GM12878 (cell line): ENCODE measurements at regions not wholly inside any gene's neighbourhood (a gene's known extent, or its start where the extent isn't known, plus 50 kb on each side); places are given as distances from the start of the nearest gene placed in this dataset.

Source experiments
- ATAC-seq: fragments of 200-7000 bp; cut with Tn5 transposase; 3 replicates; pipeline ENCODE4 v1.9.1; 2020; ENCODE audit warnings: mild to moderate bottlenecking, moderate library complexity
- BruUV-seq: library from RNA; stranded (reverse); fragments of 400-500 nt; replicated peaks from 2 replicates; lab custom pipeline; 2021; lab: Mats Ljungman, UMichigan
- CTCF ChIA-PET: fragments of 300-600 bp; sonication (Branson Sonifier 250); formaldehyde crosslinking; extraction: SDS; loops from one replicate; lab custom pipeline; 2021; ENCODE audit warnings: inconsistent platforms; lab: Yijun Ruan, JAX
- POLR2A ChIA-PET: fragments of 350-600 bp; formaldehyde crosslinking; extraction: SDS; loops from one replicate; lab custom pipeline; 2021; ENCODE audit warnings: inconsistent platforms; lab: Charles Lee
- RAD21 ChIA-PET: fragments of 300-600 bp; sonication (Branson Sonifier 250); formaldehyde crosslinking; loops from one replicate; lab custom pipeline; 2023; ENCODE audit warnings: antibody characterized with exemption; ENCODE audit not compliant: unreplicated experiment; lab: Charles Lee
- SMC1A ChIA-PET: fragments of 300-600 bp; sonication (Branson Sonifier 250); formaldehyde crosslinking; loops from one replicate; lab custom pipeline; 2023; ENCODE audit not compliant: unreplicated experiment, uncharacterized antibody; lab: Charles Lee
- DNase-seq: peaks from one replicate; pipeline ENCODE4 v3.0.0-alpha.2; 2011; ENCODE audit warnings: low read depth, low spot score
- FAIRE-seq: peaks from 3 replicates; lab custom pipeline; 2011; peaks lifted over from hg19 to GRCh38; lab: Jason Lieb, UNC
- H2AFZ ChIP-seq: 2 replicates; pipeline ENCODE4 v1.6.0; 2011; ENCODE audit warnings: low read depth, low read length, control low read depth; ENCODE audit not compliant: control insufficient read depth
- H3K27ac ChIP-seq: 2 replicates; pipeline ENCODE4 v1.5.1; 2011; ENCODE audit warnings: control low read depth; ENCODE audit not compliant: control insufficient read depth, insufficient read depth
- H3K27me3 ChIP-seq, 2 experiments: replicated peaks in 1 of 2; 2 replicates each; pipeline versions ENCODE4 v1.6.0 to v1.6.1; 2011; ENCODE audit warnings: low read length in 1 of 2; ENCODE audit not compliant: control insufficient read depth in 2 of 2, insufficient read depth in 2 of 2
- H3K36me3 ChIP-seq, 2 experiments: 2 replicates each; pipeline ENCODE4 v1.5.1; 2011; ENCODE audit warnings: low read length in 1 of 2; ENCODE audit not compliant: control insufficient read depth in 2 of 2, insufficient read depth in 2 of 2
- H3K4me1 ChIP-seq: 2 replicates; pipeline ENCODE4 v1.6.1; 2011; ENCODE audit warnings: mild to moderate bottlenecking, low read length, moderate library complexity, mixed read lengths; ENCODE audit not compliant: control insufficient read depth, insufficient read depth
- H3K4me2 ChIP-seq: 2 replicates; pipeline ENCODE4 v1.6.0; 2011; ENCODE audit warnings: control low read depth; ENCODE audit not compliant: control insufficient read depth, insufficient read depth
- H3K4me3 ChIP-seq: fragments of 200-600 bp; sonication (generic); 2 replicates; pipeline ENCODE4 v1.5.1; 2016
- H3K79me2 ChIP-seq: 2 replicates; pipeline ENCODE4 v1.6.0; 2011; ENCODE audit warnings: low read length; ENCODE audit not compliant: control insufficient read depth, insufficient read depth
- H3K9ac ChIP-seq: 2 replicates; pipeline ENCODE4 v1.8.0; 2011; ENCODE audit warnings: low read length, control low read depth, mixed read lengths; ENCODE audit not compliant: control insufficient read depth, insufficient read depth
- H3K9me3 ChIP-seq: replicated peaks from 3 replicates; pipeline ENCODE4 v1.5.1; 2011; ENCODE audit warnings: mild to moderate bottlenecking, low read length; ENCODE audit not compliant: control insufficient read depth, insufficient read depth
- H4K20me1 ChIP-seq: 2 replicates; pipeline ENCODE4 v1.6.0; 2011; ENCODE audit not compliant: control insufficient read depth, insufficient read depth
- CHD4 ChIP-seq: fragments of 200-600 bp; sonication (generic); IDR thresholded peaks from 2 replicates; pipeline ENCODE4 v1.6.1; 2016; ENCODE audit warnings: mild to moderate bottlenecking
- EGR1 ChIP-seq, 2 experiments: IDR thresholded peaks; 1 replicate in 1 of 2; 2 replicates in 1 of 2; pipeline ENCODE4 v1.6.1; 2011 to 2012; ENCODE audit warnings: low read depth in 2 of 2, low read length in 2 of 2, borderline replicate concordance in 1 of 2, mild to moderate bottlenecking in 1 of 2, moderate library complexity in 1 of 2
- HCFC1 ChIP-seq: fragments of 150-350 bp; IDR thresholded peaks from 2 replicates; pipeline ENCODE4 v1.6.1; 2014; ENCODE audit warnings: low read length
- MEF2A ChIP-seq: IDR thresholded peaks from 2 replicates; pipeline ENCODE4 v1.6.1; 2011; ENCODE audit warnings: low read depth, mild to moderate bottlenecking, low read length, moderate library complexity; ENCODE audit not compliant: insufficient read depth
- NFIC ChIP-seq: IDR thresholded peaks from 2 replicates; pipeline ENCODE4 v1.6.1; 2012; ENCODE audit warnings: low read depth, mild to moderate bottlenecking, inconsistent platforms, low read length, moderate library complexity
- NFYA ChIP-seq: IDR thresholded peaks from 2 replicates; pipeline ENCODE4 v1.6.1; 2011; ENCODE audit warnings: low read depth, mild to moderate bottlenecking, low read length, improper control_type of control experiment, borderline replicate concordance
- NFYB ChIP-seq: IDR thresholded peaks from 2 replicates; pipeline ENCODE4 v1.6.1; 2011; ENCODE audit warnings: low read depth, mild to moderate bottlenecking, low read length, improper control_type of control experiment, moderate library complexity; ENCODE audit not compliant: insufficient read depth
- NRF1 ChIP-seq: conservative IDR thresholded peaks from 2 replicates; pipeline ENCODE4 v1.6.1; 2011; ENCODE audit warnings: mild to moderate bottlenecking, low read depth, low read length, improper control_type of control experiment
- PML ChIP-seq: IDR thresholded peaks from 2 replicates; pipeline ENCODE4 v1.6.1; 2012; ENCODE audit warnings: low read length, inconsistent platforms
- POLR2AphosphoS2 ChIP-seq: IDR thresholded peaks from 2 replicates; pipeline ENCODE4 v1.6.1; 2011; ENCODE audit warnings: low read depth, mild to moderate bottlenecking, low read length, improper control_type of control experiment, moderate library complexity
- RFX5 ChIP-seq: IDR thresholded peaks from 2 replicates; pipeline ENCODE4 v1.6.1; 2011; ENCODE audit warnings: low read depth, low read length, improper control_type of control experiment
- SPI1 ChIP-seq: IDR thresholded peaks from 2 replicates; pipeline ENCODE4 v1.6.1; 2011; ENCODE audit warnings: low read depth, mild to moderate bottlenecking, low read length, moderate library complexity, borderline replicate concordance; ENCODE audit not compliant: insufficient read depth
- SRF ChIP-seq, 2 experiments: IDR thresholded peaks; 2 replicates each; pipeline ENCODE4 v1.6.1; 2011; ENCODE audit warnings: low read depth in 2 of 2, low read length in 2 of 2, mild to moderate bottlenecking in 1 of 2, moderate library complexity in 1 of 2
- TBL1XR1 ChIP-seq: IDR thresholded peaks from 2 replicates; pipeline ENCODE4 v1.6.1; 2012; ENCODE audit warnings: low read depth, low read length, improper control_type of control experiment
- ZNF207 ChIP-seq: fragments of 450-650 bp; IDR thresholded peaks from 2 replicates; pipeline ENCODE4 v1.6.1; 2014; ENCODE audit warnings: antibody characterized with exemption, mild to moderate bottlenecking, borderline replicate concordance
- ZNF24 ChIP-seq: fragments of 450-650 bp; IDR thresholded peaks from 2 replicates; pipeline ENCODE4 v1.6.1; 2017; ENCODE audit warnings: antibody characterized with exemption, mild to moderate bottlenecking
- WGBS: methylation state at CpG from one replicate; pipeline ENCODE4 v1.1.6; 2016; ENCODE audit warnings: low lambda C conversion rate; ENCODE audit not compliant: insufficient replicate concordance, insufficient coverage; ENCODE audit errors: missing lambda C conversion rate; 5-methylcytosine and 5-hydroxymethylcytosine counted together
- in situ Hi-C: fragments of 300-500 bp; cut with MboI; formaldehyde crosslinking; loops from 9 replicates; pipeline ENCODE4 v1.14.3; 2018; ENCODE audit warnings: mixed read lengths
- intact Hi-C: fragments of 100-400 bp; cut with micrococcal nuclease; formaldehyde crosslinking; loops from one replicate; pipeline ENCODE4 v1.14.2; 2022; ENCODE audit not compliant: unreplicated experiment

DNA sequence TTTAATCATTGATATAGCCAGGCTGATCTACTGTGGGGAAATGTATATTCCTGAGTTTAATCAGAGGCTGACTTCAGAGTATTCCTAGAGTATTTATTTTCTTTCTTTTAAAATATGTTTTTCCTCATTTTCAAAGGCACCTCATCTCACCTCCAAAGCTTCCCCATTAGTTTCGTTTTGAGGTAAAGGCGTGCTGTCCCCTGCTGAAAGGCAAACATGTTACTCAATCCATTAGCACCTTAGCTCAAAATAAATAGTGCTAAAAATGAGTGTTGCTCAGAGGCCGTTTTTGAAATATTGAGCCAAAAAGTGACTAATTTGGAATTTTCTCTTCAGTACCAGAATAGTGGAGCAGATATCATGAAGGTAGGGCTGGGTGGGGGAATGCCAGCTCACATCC, 386.2 kb downstream of the SOX11 start:
- Histone ChIP-seq H4K20me1 (no peaks in the 10 kb centered on the region), H3K36me3 (no peaks in the 10 kb centered on the region), H2AFZ (no peak overlapping the region), H3K27ac (no peak overlapping the region), H3K9ac (no peak overlapping the region), H3K27me3 (no peaks in the 10 kb centered on the region; a peak in 1 of 4 replicates), H3K9me3 (no peaks in the 10 kb centered on the region), H3K4me3 (no peak overlapping the region), H3K4me1 (no peaks in the 10 kb centered on the region), H3K79me2 (no peaks in the 10 kb centered on the region), H3K4me2 (no peak overlapping the region)
- in situ Hi-C loops, result no loop called here
- DNase-seq, result no peak
- CTCF ChIA-PET, result no interaction called here
- RAD21 ChIA-PET, result no interaction called here
- WGBS, result 2% methylated on average over 3 of the region's 3 CpGs
- POLR2A ChIA-PET, result no interaction called here
- intact Hi-C loops, result no loop called here
- BruUV-seq, result no TSS peak
- no peak for TF ChIP-seq PML
- no peak for TF ChIP-seq NRF1
- TF ChIP-seq NFIC, result 0 out of 2 replicates have a peak, but pooled peaks have one; percentile 27
- TF ChIP-seq MEF2A, result 0 out of 2 replicates have a peak, but pooled peaks have one; percentile 24
- TF ChIP-seq SRF (IDR thresholded peaks at IDR 0.05; ENCODE audit: low read depth in 2 of 2, low read length in 2 of 2), result no peak
- SMC1A ChIA-PET, result no interaction called here
- ATAC-seq, result no peak
- no peak for FAIRE-seq

DNA sequence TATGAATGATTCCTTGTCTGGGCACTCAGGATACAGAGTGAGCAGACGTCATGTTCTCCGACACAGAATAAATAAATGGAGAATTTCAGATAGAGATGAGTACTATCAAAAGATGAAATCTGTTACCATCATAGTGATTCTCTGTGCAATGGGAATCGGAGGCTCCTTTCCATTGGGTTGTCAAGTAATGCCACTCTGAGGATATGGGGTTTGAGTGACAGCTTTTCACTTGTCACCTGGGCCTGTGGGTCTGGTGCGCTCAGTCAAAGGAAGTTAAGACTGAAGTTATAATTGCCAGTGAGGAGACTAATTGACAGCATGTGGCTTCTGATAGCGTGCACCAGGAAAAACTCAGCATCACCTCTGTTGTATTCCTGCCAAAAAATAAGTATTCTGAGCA, 387.2 kb downstream of the SOX11 start:
- intact Hi-C loops, result no loop called here
- no peaks in the 10 kb centered on the region for H3K9me3 ChIP-seq
- no peak overlapping the region for H3K9ac ChIP-seq
- no TSS peak for BruUV-seq
- TF ChIP-seq SPI1, result no peak
- TF ChIP-seq ZNF24, result no peak
- no peak for TF ChIP-seq RFX5
- no peak for TF ChIP-seq HCFC1
- TF ChIP-seq CHD4, result no peak
- TF ChIP-seq NFYA, result no peak
- TF ChIP-seq NFYB, result no peak
- TF ChIP-seq TBL1XR1, result no peak
- no peak for TF ChIP-seq EGR1 (IDR thresholded peaks at IDR 0.05; ENCODE audit: borderline replicate concordance in 1 of 2, low read depth in 2 of 2, low read length in 2 of 2)
- TF ChIP-seq ZNF207, result no peak
- no peak for TF ChIP-seq POLR2AphosphoS2
- TF ChIP-seq, all 136 proteins: peak for 0
- no peak for DNase-seq
- POLR2A ChIA-PET, result no interaction called here
- no peaks in the 10 kb centered on the region for H3K79me2 ChIP-seq
- in situ Hi-C loops, result no loop called here
- WGBS, result 24% methylated on average over 5 of the region's 5 CpGs
- no peak overlapping the region for H3K27ac ChIP-seq
- CTCF ChIA-PET, result interaction anchor here (1.2 kb wide), 1 partner anchor 12 kb away, joined by 3 read pairs; no protein-coding TSS in a partner anchor
- RAD21 ChIA-PET, result no interaction called here
- H3K36me3 ChIP-seq, result no peaks in the 10 kb centered on the region
- ATAC-seq, result no peak
- no peaks in the 10 kb centered on the region for H3K4me1 ChIP-seq
- FAIRE-seq, result no peak
- H3K4me2 ChIP-seq, result no peak overlapping the region
- SMC1A ChIA-PET, result no interaction called here
- no peak overlapping the region for H2AFZ ChIP-seq
- H4K20me1 ChIP-seq, result no peaks in the 10 kb centered on the region
- H3K27me3 ChIP-seq, result no peaks in the 10 kb centered on the region; a peak in 1 of 4 replicates
- no peak overlapping the region for H3K4me3 ChIP-seq
